ENCODE measurements at regions not wholly inside any gene's neighbourhood (a gene's known extent, or its start where the extent isn't known, plus 50 kb on each side); places are given as distances from the start of the nearest gene placed in this dataset.

GRCh38 chr3:145417678-145418077 lies 743.3 kb downstream of the PLOD2 start:
- TF ChIP-seq CTCF (IDR thresholded peaks at IDR 0.05; ENCODE audit: insufficient read depth, low read depth, low read length): no peak
- no peak for TF ChIP-seq EZH2 (IDR thresholded peaks at IDR 0.05; ENCODE audit: insufficient read depth, low read length)

All from astrocyte (in vitro differentiated cells and primary cell).